SK-MEL-5 (cell line): ENCODE measurements at regions not wholly inside any gene's neighbourhood (a gene's known extent, or its start where the extent isn't known, plus 50 kb on each side); places are given as distances from the start of the nearest gene placed in this dataset.

ENCODE experiments used
- DNase-seq: peaks from one replicate; pipeline ENCODE4 v3.0.0-alpha.2; 2016; ENCODE audit warnings: low read depth, low spot score
- in situ Hi-C: cut with HindIII; loops from 2 replicates; pipeline ENCODE4 v1.10.0; 2016; ENCODE audit warnings: low sequenced_read_pairs, high pct_unique_total_duplicates, low pct_unique_long_range_greater_than_20kb

DNA sequence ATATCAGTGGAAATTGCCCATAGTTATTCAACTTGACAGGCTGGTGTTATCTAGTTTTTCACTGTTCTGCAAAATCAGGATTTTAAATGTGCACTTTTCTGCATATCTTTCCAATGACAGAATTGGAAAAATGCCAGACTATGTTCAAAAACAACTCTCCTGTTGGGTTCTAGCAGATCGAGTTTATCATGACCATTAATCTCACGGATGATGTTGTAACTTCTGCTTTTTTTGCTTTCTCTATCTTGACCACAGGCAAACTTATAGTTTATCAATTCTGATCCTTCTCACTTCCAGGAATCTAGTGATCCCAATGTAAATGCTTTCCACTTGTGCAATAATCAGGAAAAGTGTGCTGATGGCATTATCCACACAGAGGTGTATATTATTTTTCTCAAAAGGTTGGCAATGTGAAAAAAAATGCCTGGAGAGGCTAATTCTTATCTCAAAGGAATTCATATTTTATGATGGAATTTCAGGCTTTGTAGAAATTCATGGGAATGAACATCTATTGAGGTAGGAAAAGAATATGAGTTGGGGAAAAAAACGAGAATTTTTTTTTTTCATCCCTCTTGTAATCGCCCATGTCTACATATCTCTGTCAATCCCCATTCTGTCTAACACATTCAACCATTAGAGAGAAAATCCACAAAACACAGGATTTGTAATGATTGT, 73.6 kb upstream of the DAB2 start:
- DNase-seq = no peak

DNA sequence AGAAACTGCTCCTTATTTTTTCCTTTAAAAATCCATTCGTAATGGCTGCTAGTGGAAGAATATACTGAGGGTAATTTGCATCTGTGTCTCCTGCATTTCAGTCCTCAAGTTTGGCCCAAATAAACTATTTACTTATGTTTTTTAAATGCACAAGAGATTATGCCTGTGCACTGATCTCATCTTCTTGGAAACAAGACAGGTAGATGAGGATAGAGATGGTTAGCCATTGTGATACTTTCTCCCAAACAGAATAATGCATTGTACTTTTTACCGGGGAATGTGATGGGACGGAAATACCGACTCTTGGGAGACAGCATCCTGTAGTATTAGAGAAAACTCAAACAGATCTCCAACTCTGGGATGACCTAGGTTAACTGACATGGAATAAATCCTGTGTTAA, 72.5 kb upstream of the DAB2 start:
- no peak for DNase-seq
- in situ Hi-C loops = no loop called here

More for the DNA sequence above, 73.6 kb upstream of the DAB2 start:
- in situ Hi-C loops = no loop called here

DNA sequence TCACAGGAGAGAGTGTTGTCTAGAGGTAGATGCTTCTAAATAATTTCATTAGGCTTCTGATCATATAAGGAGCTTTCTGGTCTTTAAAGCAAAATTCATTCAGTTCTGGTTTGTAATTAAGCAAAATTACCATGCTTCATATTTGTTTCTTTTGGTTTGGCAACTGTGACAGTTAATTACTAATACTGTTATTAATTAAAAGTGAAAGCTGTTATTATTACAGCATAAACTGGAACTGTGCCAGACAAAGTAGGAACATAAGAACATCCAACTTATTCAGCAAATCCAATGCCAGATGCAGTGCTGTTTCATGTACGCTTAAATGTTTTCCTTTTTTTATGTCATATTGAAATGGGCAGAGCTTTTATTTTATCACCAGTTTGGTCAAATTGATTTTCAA, 70.4 kb upstream of the DAB2 start:
- DNase-seq = no peak
- in situ Hi-C loops = no loop called here

DNA sequence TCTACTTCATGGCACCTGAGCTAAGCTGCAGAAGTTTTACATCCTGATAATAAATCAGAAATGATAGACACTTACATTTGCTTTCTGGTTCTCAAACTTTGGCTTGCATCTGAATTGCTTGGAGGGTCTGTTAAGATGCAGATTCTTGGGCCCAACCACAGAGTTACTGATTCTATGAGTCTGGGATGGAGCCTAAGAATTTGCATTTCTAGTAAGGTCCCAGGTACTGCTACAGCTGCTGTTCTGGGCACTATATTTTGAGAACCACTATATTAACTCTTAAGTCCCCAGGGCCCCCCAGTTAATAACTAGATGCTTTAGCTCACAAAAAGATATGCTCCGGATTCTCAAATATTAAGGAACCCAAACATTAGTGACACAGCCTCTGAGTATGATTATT, 69.8 kb upstream of the DAB2 start:
- no peak for DNase-seq
- in situ Hi-C loops = no loop called here

DNA sequence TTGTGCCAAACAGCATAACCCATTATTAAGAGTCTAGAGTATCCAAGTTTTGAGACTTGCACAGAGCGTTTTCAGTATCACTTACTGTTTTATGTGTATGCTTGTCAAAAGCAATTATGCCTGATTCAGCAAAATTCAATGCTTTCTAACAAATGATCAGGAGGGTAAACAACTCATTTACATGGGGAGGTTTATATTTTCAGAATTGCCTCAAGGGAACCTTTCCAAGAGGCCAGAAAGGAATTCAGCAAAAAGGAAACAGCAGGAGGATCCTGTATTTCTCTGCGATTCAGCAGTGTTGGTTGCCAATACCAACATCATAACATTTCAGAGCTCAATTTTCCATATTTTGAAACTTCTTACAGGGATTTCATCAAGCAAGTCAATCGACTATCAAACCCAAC, 69.3 kb upstream of the DAB2 start:
- in situ Hi-C loops = no loop called here
- DNase-seq = peak; percentile 40

DNA sequence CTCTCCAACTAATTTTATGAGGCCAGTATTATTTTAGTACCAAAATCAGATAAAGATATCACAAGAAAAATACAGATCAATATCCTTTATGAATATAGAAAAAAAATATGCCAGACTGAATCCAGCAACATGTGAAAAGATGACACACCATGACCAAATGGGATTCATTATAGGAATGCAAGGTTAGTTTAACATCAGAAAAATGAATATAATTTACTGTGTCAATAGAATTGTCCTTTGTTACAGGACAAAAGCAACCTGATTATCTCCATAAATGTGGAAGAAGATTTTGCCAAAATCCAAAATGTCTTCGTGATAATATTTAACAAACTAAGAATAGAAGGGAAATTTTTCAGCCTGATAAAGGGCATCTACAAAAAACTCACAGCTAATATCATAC, 66.4 kb upstream of the DAB2 start:
- DNase-seq = no peak
- in situ Hi-C loops = no loop called here

DNA sequence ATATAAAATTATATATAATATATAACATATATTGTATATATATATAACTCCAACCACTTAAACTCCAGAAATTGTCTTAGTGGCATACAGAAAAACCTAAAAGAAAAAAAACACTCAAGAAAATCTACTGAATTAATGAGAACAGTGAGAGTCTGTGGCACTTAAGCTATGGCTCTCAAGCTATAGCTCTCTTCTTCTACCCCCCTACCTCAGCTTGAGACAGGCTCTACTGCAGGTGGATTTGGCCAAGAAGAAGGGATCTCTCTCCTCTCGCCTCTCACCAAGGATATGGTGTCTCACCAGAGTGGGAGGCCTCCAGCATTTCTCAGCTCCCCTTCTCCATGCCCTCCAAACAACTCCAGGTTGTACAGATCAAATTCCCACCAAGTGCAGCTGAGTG, 64.5 kb upstream of the DAB2 start:
- in situ Hi-C loops = no loop called here
- DNase-seq = no peak

DNA sequence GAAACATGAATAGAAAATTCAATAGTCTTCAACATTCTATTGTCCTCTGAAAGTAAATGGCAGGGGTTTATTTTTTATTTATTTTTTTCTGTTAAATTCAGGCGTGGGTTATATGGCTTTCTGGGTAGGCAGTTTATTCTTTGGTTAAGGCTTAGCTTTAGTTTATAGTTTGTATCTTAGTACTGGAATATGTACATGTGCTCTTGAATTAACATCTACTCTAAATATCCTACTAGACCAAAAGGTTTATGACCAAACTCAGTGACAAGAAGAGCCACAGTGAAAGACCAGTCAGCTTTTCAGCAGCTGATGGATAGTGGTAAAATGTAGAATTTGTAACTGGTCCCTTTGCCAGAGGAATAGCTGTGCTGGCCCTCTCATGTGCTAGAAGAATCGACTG, 62.0 kb upstream of the DAB2 start:
- no peak for DNase-seq
- in situ Hi-C loops = no loop called here

DNA sequence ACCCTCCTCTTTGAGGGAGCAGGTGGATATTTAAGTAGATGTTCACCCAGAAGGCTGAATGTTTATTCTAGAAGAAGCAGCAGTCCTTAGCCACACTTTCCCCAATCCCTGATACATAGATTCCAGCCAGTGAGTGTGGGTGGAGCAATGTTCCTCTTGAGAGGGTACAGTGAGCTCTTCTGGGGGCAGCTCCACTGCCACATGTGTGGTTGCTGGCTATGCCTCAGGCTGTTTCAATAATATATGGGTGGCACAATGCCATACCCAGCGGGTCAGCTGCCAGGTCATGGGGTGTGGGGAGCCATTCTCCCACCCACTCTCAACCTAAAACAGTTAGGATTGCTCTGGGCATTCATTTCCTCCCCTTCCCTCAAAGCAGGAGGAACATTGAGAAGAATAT, 61.6 kb upstream of the DAB2 start:
- DNase-seq = peak; percentile 36
- in situ Hi-C loops = no loop called here

DNA sequence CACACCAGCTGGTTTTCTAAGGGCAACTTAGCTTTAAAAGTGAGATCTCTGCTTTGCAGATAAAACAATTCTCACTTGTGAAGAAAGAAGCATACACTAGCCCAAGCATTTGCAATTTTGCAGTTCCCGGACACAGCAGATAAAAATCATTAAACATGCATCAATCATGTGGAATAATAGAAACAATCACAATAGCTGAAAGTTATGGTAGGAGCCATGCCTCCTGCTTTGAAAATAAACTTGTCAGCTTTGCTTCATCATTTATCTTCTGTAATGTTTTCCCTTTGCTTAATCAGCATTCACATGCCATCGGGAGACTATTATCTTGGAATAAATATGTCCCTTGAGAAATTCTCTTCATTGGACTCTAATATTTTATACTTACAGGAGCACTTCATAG, 60.3 kb upstream of the DAB2 start:
- DNase-seq = no peak
- in situ Hi-C loops = no loop called here

DNA sequence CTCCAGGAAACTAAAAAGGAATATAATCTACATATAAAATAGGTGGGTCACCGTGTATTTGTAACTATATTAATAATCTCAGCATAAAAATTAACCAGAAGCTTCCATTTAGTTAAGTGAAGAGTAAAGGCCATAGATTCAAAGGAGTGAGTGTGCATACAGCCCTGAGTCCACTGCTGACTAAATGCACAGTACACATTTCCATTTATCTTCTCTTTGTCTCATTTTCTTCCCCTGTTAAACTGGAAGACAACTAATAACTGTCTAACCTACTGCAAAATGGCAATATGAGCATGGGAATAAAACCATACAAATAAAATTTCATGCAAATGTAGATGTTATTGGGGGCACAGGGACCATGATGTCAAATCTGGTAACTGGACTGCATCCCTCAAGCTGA, 59.9 kb upstream of the DAB2 start:
- in situ Hi-C loops = no loop called here
- DNase-seq = no peak

DNA sequence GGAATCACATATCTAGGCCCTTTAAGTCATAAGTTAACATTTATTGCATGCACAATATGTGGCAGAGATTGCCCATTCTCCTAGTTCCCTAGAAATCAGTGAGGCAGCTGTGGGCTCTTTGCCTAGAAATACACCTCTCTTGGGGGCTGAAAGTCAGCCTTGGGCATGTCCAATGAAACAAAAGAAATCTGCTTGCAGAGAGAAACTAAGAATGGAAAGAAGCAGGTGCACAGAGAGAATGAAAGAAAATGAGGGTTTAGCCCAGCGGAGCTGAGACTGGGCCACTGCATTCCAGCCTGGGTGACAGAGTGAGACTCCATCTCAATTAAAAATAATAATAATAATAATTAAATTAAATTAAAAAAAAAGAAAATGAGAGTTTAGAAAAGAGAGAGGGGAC, 57.3 kb upstream of the DAB2 start:
- in situ Hi-C loops = no loop called here
- DNase-seq = no peak

DNA sequence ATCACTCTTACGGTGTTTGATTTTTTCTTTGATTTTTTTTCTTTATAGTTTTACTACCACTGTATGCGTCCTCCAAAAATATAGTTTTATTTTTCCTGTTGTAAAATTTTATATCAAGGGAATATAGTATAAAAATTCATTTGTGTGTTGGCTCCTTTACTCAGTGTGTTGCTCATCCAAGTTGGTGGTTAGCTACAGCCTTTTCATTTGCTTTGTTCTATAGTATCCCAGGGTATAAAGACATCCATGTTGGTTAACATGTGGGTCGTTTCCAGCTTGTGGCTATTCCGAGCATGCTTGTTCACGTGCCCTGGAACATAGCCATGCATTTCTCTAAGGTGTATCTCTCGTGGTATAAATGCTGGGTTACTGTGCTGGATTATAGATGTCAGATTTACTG, 54.8 kb upstream of the DAB2 start:
- in situ Hi-C loops = no loop called here
- DNase-seq = no peak

DNA sequence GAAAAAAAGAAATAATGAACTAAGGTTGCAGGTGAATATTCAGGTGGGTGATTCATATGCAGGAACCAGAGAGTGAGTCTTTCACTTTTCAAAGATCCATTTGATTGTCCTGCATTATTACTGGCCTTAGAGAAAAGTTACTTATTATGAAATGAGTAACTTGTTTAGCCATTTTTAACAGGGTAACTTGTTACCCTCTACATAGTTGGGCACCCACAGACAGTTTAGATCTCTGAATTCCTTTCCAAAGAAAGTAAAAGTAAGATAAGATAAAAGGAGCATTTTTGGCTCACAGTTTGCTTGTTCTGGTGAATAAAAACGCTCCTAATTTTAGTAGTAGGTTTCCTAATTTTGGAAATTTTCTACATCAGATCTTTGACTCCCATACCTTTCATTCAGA, 54.1 kb upstream of the DAB2 start:
- in situ Hi-C loops = no loop called here
- no peak for DNase-seq

DNA sequence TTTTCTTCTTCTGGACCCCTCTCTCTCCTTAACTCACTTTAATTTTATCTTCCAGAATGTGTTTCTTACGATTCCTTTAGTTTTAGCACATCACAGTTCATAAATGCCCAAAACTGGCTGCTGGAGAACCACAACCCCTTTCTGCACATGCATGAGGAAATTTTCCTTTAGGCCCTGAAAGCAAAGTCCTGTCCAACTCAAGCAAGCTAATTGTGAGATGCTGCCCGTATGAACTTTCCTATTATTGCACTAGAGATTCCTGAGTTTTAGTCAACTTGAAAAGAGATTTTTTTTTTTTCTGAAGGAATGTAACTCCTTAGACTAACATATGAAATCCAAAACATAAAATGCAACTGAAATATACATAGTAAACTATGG, 52.1 kb upstream of the DAB2 start:
- no peak for DNase-seq
- in situ Hi-C loops = no loop called here

DNA sequence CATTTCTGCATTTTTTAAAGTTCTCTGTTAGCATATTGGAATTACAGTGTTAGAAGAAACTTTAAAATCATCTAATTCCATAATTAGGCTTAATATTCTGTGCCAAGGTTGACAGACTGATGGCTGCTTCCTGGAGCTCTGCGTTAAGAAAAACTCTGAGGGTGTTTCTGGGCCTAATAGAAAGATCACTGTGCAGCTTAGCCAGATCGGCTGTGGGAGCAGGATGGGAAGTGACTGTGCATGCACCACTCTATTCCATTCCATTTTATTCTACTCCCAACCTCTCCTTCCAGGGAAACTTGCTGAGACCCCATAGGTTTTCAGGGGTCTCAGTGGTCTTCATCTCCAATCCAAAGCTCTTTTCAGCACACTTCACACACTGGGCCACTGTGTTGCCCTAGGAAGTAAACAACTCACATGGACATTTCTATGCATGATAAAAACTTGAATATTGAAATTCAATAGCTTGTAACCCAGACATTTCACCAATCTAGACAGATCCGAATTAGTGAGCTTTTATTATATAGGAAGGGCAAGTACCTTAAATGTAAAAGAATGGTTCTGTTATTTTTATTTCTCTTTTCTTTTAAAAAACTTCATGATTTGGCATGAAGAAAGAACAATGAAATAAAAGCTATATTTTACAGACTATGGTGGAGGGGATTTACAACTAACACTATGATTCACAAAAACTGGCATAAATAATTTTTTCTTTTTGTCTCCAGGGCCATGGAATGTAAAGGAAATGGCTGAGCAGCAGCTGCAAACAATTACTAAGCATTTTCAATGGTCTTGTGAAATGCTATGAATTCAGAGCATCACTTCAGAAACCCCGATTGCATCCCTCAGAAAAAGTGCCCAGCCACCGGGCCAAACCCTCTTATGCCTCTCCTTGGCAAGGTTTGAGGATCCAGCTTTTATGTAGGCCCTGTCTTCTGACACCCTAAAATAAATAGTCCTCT, 51.4 kb upstream of the DAB2 start:
- DNase-seq = no peak
- in situ Hi-C loops = no loop called here

DNA sequence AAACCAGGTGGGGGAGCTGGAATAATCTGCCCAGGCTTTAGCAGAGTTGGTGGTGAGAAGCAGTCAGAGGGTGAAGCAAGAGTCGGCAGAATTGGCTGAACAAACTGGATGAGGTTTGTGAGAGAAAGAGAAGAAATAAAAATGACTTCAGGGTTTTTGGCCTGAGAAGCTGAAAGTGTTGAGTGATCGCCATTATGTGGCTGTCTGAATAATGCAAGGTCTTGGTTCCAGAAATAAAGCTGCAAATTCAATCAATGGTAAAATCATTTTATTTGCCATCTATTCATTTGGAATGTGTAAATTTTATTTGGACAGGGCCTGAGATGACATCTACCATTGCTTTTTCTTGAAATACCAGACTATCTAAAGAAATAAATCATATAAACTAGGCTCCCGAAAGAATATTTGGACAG, 50.4 kb upstream of the DAB2 start:
- DNase-seq = no peak
- in situ Hi-C loops = no loop called here
